ENCODE measurements at regions not wholly inside any gene's neighbourhood (a gene's known extent, or its start where the extent isn't known, plus 50 kb on each side); places are given as distances from the start of the nearest gene placed in this dataset.

DNA sequence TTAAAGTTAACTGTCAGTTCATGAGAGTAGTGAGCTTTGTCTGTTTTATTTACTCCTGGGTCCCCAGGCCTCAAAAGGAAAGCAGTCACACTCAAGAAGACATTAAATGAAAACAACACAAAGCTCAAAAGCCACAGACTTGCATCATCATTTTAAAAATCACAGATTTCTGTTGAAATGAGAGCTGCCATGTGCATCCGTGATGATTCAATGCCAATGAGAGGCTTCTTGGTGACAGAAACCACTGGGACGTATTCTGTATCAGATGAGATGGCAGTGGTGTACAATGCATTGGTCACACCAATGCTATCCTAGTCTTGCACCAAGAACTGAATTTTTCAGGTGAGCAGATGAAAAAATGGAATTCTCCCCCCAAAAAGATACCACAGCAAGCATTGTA is 204.8 kb downstream of the ANAPC1 start:
- TF ChIP-seq, protein P1, sequence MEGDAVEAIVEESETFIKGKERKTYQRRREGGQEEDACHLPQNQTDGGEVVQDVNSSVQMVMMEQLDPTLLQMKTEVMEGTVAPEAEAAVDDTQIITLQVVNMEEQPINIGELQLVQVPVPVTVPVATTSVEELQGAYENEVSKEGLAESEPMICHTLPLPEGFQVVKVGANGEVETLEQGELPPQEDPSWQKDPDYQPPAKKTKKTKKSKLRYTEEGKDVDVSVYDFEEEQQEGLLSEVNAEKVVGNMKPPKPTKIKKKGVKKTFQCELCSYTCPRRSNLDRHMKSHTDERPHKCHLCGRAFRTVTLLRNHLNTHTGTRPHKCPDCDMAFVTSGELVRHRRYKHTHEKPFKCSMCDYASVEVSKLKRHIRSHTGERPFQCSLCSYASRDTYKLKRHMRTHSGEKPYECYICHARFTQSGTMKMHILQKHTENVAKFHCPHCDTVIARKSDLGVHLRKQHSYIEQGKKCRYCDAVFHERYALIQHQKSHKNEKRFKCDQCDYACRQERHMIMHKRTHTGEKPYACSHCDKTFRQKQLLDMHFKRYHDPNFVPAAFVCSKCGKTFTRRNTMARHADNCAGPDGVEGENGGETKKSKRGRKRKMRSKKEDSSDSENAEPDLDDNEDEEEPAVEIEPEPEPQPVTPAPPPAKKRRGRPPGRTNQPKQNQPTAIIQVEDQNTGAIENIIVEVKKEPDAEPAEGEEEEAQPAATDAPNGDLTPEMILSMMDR (conservative IDR thresholded peaks at IDR 0.05; ENCODE audit: control insufficient read depth, insufficient read depth, low read depth, low read length) = no peak
- DNase-seq (ENCODE audit: low read depth) = peak; percentile 64
- no peak overlapping the region for H3K4me3 ChIP-seq (ENCODE audit: control insufficient read depth, low read depth, low read length)

DNA sequence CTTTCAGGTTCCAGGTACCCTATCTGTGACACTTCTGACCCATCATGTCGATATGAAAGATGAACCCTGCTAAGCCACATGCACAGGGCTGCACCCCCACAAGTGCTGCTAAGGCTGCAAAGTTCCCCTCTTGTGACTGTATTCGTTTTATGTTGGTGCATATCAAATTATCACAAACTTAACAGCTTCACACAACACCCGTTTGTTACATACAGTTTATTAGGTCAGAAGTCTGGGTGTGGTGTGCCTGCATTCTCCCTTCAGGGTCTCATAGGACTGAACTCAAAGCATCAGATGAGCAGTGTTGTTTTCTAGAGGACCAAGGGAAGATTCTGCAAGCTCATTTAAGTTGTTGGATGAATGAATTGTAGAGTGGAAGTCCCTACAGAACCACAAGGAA is 199.4 kb downstream of the ANAPC1 start:
- TF ChIP-seq, protein P1 (conservative IDR thresholded peaks at IDR 0.05; ENCODE audit: control insufficient read depth, insufficient read depth, low read depth, low read length) = no peak
- no peak for DNase-seq (ENCODE audit: low read depth)
- no peak overlapping the region for H3K4me3 ChIP-seq (ENCODE audit: control insufficient read depth, low read depth, low read length)

DNA sequence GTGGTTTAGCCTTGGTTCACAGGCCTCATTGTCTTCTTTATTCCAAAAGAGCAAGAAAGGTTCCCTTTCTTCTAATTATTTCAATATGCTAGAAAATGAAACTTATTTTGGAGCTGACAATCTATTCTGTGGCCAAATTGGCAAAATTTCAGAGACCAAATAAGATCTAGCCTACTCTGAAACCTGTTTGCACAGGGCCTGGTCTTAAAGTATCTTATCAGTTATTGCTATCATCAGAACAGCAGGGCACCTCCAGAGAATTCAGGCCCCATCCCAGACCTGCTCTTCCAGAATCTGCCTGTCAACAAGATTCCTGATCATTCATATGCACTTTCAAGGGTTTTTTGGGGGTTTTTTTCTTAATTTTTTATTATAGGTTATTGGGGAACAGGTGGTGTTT is 198.7 kb downstream of the ANAPC1 start:
- H3K4me3 ChIP-seq (ENCODE audit: control insufficient read depth, low read depth, low read length) = no peak overlapping the region
- DNase-seq (ENCODE audit: low read depth) = peak; percentile 38
- TF ChIP-seq, protein P1 (conservative IDR thresholded peaks at IDR 0.05; ENCODE audit: control insufficient read depth, insufficient read depth, low read depth, low read length) = no peak

DNA sequence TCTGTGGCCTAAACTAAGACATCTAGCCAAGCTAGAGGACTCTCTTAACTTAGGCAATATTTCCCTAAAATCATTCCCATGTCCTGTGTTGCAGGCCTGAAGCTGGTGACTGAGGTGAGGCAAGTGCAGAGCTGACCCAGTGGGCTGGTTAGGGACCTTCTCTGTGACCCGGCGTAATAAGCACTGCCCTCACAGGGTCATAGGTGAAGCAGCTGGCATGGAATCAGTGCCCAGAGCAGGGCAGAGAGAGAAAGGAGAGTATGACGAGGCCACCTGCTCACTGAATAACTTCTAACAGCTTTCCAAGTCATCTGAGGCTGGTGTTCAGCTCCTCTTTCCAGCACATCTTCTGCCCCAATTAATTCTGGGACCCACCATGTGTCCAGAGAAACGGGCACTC is 197.0 kb downstream of the ANAPC1 start:
- H3K4me3 ChIP-seq (ENCODE audit: control insufficient read depth, low read depth, low read length) = no peak overlapping the region
- DNase-seq (ENCODE audit: low read depth) = no peak
- TF ChIP-seq, protein P1 (conservative IDR thresholded peaks at IDR 0.05; ENCODE audit: control insufficient read depth, insufficient read depth, low read depth, low read length) = no peak

DNA sequence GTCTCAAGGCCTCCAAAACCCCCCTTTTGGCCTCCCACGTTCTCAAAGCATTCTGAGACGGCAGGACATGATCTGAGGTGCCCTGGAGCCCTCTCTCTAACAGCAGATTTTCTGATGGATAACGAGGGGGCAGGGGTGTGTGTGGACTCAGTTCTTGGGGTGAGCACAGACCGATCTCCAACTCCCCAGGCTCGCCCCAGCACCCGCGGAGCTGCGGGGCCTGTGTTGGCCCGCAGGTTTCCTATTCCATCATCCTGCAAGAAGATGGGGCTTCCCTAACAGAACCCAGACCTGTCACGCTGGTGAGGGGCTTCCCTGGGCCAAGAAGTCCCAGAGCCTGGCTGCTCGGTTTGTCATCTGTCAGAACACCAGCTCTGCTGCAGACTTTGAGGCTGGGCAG is 196.1 kb downstream of the ANAPC1 start:
- no peak overlapping the region for H3K4me3 ChIP-seq (ENCODE audit: control insufficient read depth, low read depth, low read length)
- DNase-seq (ENCODE audit: low read depth) = no peak
- TF ChIP-seq, protein P1 (conservative IDR thresholded peaks at IDR 0.05; ENCODE audit: control insufficient read depth, insufficient read depth, low read depth, low read length) = no peak

DNA sequence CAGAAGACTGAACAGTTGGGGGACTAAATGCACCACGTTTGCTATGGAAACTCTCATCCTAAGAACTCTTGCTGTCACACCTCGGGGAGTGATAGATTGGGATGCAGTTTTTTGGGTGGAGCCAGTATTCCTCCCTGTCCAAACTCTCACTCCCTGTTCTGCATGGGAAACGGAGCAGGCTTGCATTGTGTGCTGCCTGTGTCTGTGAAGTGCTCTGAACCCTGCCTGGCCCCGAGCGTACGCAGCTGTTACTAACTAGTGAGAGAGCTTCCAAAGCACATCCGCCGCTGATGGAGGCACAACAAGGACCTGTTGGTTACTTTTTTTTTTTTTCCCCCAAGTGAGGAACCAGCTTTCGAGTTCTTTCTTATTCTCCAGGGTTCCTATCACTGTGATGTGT is 195.5 kb downstream of the ANAPC1 start:
- no peak for DNase-seq (ENCODE audit: low read depth)
- no peak overlapping the region for H3K4me3 ChIP-seq (ENCODE audit: control insufficient read depth, low read depth, low read length)
- TF ChIP-seq, protein P1 (conservative IDR thresholded peaks at IDR 0.05; ENCODE audit: control insufficient read depth, insufficient read depth, low read depth, low read length) = no peak

DNA sequence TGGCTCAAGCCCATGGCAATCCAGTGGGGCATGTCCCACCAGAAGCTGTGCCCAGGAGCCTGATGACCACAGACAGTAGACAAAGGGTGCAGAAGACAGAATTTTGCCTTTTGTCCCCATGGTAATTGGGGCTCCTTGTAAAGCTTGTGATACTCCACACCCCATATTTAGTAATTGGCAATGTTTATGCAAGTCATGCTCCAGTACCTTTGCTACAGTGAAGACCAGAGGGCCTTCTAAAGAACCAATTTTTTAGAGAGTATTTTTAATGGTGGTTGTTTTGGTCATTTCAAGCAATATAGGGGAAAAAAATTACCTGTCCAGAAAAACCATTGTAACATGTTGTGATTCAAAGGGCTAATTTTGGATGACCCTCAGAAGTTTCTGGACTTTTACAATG is 194.8 kb downstream of the ANAPC1 start:
- TF ChIP-seq, protein P1 (conservative IDR thresholded peaks at IDR 0.05; ENCODE audit: control insufficient read depth, insufficient read depth, low read depth, low read length) = no peak
- H3K4me3 ChIP-seq (ENCODE audit: control insufficient read depth, low read depth, low read length) = no peak overlapping the region
- no peak for DNase-seq (ENCODE audit: low read depth)

Measured in fibroblast of mammary gland (primary cell).